ENCODE measurements at regions not wholly inside any gene's neighbourhood (a gene's known extent, or its start where the extent isn't known, plus 50 kb on each side); places are given as distances from the start of the nearest gene placed in this dataset.

GRCh38 chr12:74732164-74732784, 194.6 kb downstream of the ATXN7L3B start:
- no peak for TF ChIP-seq CTCF (IDR thresholded peaks at IDR 0.05)
- no peak for ATAC-seq (ENCODE audit: insufficient number of reproducible peaks, low FRiP score, low read depth)

GRCh38 chr12:74732826-74733225, 195.2 kb downstream of the ATXN7L3B start:
- H3K4me1 ChIP-seq (ENCODE audit: control insufficient read depth in 1 of 2, low read depth in 2 of 2): no peaks in the 10 kb centered on the region
- DNase-seq (ENCODE audit: low spot score) (no peak), ATAC-seq (ENCODE audit: insufficient number of reproducible peaks, low FRiP score, low read depth) (no peak)
- no peaks in the 10 kb centered on the region for H3K27me3 ChIP-seq (replicated peaks; ENCODE audit: insufficient read depth)
- H3K27ac ChIP-seq: no peak overlapping the region
- TF ChIP-seq CTCF (IDR thresholded peaks at IDR 0.05): no peak
- H3K4me3 ChIP-seq: no peak overlapping the region
- no peaks in the 10 kb centered on the region for H3K9me3 ChIP-seq
- no peaks in the 10 kb centered on the region for H3K36me3 ChIP-seq

More at GRCh38 chr12:74732164-74732784, 194.6 kb downstream of the ATXN7L3B start:
- no peak for DNase-seq (ENCODE audit: low spot score)
- H3K4me1 ChIP-seq (ENCODE audit: control insufficient read depth in 1 of 2, low read depth in 2 of 2): no peaks in the 10 kb centered on the region
- no peak overlapping the region for H3K27ac ChIP-seq
- no peaks in the 10 kb centered on the region for H3K36me3 ChIP-seq
- H3K4me3 ChIP-seq: no peak overlapping the region
- H3K27me3 ChIP-seq (replicated peaks; ENCODE audit: insufficient read depth): no peaks in the 10 kb centered on the region
- no peaks in the 10 kb centered on the region for H3K9me3 ChIP-seq

GRCh38 chr12:74741112-74741511, 203.5 kb downstream of the ATXN7L3B start:
- H3K9me3 ChIP-seq: no peaks in the 10 kb centered on the region
- no peak overlapping the region for H3K27ac ChIP-seq
- DNase-seq (ENCODE audit: low spot score) (no peak), ATAC-seq (ENCODE audit: insufficient number of reproducible peaks, low FRiP score, low read depth) (no peak)
- H3K4me3 ChIP-seq: no peak overlapping the region
- H3K36me3 ChIP-seq: no peaks in the 10 kb centered on the region
- TF ChIP-seq CTCF (IDR thresholded peaks at IDR 0.05): no peak
- no peaks in the 10 kb centered on the region for H3K27me3 ChIP-seq (replicated peaks; ENCODE audit: insufficient read depth)
- H3K4me1 ChIP-seq (ENCODE audit: control insufficient read depth in 1 of 2, low read depth in 2 of 2): no peaks in the 10 kb centered on the region

GRCh38 chr12:74747305-74747704, 209.7 kb downstream of the ATXN7L3B start:
- Histone ChIP-seq H3K27me3 (replicated peaks; ENCODE audit: insufficient read depth) (no peaks in the 10 kb centered on the region), H3K4me3 (no peak overlapping the region), H3K27ac (no peak overlapping the region), H3K4me1 (ENCODE audit: control insufficient read depth in 1 of 2, low read depth in 2 of 2) (no peaks in the 10 kb centered on the region), H3K9me3 (no peaks in the 10 kb centered on the region), H3K36me3 (no peaks in the 10 kb centered on the region)
- no peak for ATAC-seq (ENCODE audit: insufficient number of reproducible peaks, low FRiP score, low read depth)
- no peak for DNase-seq (ENCODE audit: low spot score)
- TF ChIP-seq CTCF (IDR thresholded peaks at IDR 0.05): no peak

GRCh38 chr12:74751441-74751840, 213.8 kb downstream of the ATXN7L3B start:
- ATAC-seq (ENCODE audit: insufficient number of reproducible peaks, low FRiP score, low read depth): no peak
- no peak for TF ChIP-seq CTCF (IDR thresholded peaks at IDR 0.05)
- no peaks in the 10 kb centered on the region for H3K9me3 ChIP-seq
- H3K4me1 ChIP-seq (ENCODE audit: control insufficient read depth in 1 of 2, low read depth in 2 of 2): no peaks in the 10 kb centered on the region
- H3K27ac ChIP-seq: no peak overlapping the region
- H3K4me3 ChIP-seq: no peak overlapping the region
- no peaks in the 10 kb centered on the region for H3K27me3 ChIP-seq (replicated peaks; ENCODE audit: insufficient read depth)
- H3K36me3 ChIP-seq: no peaks in the 10 kb centered on the region
- DNase-seq (ENCODE audit: low spot score): no peak
